ENCODE measurements at regions not wholly inside any gene's neighbourhood (a gene's known extent, or its start where the extent isn't known, plus 50 kb on each side); places are given as distances from the start of the nearest gene placed in this dataset.
"Not testable (repeated sequence)": the region's sequence is repeated elsewhere in the genome, so short reads cannot be mapped to it uniquely, and the experiment has no call there.

- not testable (repeated sequence) for DNase-seq (ENCODE audit: low spot score)
These were observed 132.1 kb upstream of the MED13 start for GRCh38 chr17:62197156-62197555.

GRCh38 chr17:62196587-62196986, 131.5 kb upstream of the MED13 start:
- DNase-seq (ENCODE audit: low spot score) = not testable (repeated sequence)

DNA sequence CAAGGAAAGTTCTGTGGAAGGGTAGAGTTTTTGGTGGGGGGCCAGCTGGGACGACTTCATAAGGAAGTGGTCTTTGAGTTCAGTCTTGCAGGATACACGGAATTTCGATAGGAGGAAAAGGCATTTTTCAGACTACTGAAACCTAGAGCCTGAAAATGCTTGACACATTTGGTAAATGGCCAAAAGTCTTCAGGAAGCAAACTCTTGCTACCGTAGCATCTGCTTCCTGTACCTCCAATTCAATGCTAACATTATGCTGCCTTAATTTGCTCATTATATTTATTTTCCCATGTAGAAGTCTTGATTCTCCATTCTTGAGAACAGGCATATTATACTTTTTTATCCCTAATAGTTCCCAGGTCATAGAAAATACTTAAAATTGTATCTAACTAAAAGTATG, 129.3 kb upstream of the MED13 start:
- no peak for DNase-seq (ENCODE audit: low spot score)

GRCh38 chr17:62193249-62193648, 128.2 kb upstream of the MED13 start:
- no peak for DNase-seq (ENCODE audit: low spot score)

DNA sequence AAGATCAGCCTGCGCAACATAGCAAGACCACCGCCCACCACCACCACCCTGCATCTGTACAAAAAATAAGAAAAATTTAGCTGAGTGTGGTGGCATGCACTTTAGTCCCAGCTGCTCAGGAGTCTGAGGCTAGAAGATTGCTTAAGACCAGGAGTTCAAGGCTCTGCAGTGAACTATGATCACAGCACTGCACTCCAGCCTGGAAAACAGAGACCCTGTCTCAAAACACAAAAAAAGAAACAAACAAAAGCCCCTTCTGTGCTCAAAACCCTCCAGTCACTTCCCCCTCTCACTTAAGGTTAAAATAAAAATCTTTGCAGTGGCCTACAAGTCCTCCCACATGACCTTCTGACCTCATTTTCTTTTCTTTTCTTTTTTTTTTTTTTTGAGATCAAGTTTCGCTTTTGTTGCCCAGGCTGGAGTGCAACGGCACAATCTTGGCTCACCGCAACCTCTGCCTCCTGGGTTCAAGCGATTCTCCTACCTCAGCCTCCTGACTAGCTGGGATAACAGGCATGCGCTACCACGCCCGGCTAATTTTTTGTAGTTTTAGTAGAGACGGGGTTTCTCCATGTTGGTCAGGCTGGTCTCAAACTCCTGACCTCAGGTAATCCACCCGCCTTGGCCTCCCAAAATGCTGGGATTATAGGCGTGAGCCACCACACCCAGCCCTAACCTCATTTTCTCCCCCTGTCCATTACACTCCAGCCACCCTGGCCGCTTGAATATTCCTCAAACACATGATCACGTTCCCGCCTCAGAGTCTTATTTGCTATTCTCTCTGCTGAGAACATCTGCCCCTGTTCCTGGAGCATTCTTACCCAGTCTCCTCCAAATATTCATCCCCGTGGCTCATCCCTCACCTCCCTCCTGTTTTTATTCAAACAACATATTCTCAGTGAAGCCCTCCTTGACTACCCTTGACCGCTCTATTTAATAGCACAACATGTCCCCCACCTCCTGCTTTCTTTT, 126.6 kb upstream of the MED13 start:
- DNase-seq (ENCODE audit: low spot score) = no peak

DNA sequence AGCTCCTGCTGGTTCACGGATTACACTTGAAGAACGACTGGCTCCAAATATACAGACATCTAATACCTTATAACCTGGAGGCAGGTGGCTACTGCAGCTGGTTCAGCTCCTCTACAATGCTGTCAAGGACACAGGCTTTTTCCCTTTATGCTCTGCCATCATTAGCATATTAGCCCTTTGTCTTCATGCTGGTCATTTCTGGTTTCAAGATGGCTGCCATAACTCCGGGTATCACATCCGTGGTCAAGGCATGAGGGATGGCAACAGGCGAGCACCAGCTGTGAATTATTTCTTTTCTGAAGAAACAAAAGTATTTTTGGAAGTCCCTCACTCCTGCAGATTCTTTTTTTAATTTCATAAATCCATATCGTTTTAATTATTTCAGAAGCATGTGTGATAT, 124.3 kb upstream of the MED13 start:
- no peak for DNase-seq (ENCODE audit: low spot score)

DNA sequence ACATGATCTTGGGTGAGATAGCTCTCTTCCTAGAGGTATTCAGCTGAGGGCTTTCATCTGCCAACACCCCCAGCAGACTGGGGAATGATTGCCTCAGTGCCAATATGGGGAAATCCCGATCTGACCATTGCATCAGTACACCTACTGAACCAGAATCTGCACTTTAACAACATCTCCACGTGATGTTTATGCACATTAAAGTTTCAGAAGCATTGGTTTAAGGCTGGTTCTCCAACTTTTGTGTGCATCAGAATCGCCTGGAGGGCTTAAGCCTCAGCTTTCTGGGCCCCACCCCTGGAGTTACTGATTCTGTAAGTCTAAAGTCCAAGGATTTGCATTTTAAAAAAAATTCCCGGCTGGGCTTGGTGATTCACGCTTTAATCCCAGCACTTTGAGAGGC, 123.6 kb upstream of the MED13 start:
- DNase-seq (ENCODE audit: low spot score) = no peak

DNA sequence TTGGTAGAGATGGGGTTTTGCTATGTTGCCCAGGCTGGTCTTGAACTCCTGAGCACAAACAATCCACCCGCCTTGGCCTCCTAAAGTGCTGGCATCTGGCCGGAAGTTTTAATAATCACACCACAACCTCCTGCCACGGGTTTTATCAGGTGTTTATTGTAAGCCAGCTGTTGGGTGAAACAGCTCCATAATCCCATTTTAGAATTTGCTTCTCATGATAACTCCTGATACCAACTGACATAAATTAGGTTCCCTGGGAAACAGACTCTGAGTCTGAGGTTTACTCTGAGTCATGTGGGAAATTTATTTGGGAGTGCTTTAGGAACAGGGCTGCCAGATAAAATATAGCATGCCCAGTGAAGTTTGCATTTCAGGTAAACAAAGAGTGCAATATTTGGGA, 122.6 kb upstream of the MED13 start:
- no peak for DNase-seq (ENCODE audit: low spot score)

GRCh38 chr17:62186841-62187240, 121.8 kb upstream of the MED13 start:
- no peak for DNase-seq (ENCODE audit: low spot score)

DNA sequence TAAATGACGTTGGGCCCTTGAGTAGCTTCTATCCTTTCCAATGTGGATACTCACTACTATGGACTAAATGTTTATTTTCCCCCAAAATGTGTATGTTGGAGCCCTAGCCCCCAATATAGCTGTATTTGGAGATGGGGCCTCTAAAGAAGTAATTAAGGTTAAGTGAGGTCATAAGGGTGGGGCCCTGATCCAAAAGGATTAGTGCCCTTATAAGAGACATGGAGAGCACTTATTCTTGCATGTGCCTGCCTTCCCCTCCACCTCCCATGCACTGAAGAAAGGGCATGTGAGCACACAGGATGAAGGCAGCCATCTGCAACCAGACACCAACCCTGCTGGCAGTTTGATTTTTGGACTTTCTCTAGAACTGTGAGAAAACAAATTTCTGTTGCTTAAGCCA, 115.7 kb upstream of the MED13 start:
- no peak for DNase-seq (ENCODE audit: low spot score)

DNA sequence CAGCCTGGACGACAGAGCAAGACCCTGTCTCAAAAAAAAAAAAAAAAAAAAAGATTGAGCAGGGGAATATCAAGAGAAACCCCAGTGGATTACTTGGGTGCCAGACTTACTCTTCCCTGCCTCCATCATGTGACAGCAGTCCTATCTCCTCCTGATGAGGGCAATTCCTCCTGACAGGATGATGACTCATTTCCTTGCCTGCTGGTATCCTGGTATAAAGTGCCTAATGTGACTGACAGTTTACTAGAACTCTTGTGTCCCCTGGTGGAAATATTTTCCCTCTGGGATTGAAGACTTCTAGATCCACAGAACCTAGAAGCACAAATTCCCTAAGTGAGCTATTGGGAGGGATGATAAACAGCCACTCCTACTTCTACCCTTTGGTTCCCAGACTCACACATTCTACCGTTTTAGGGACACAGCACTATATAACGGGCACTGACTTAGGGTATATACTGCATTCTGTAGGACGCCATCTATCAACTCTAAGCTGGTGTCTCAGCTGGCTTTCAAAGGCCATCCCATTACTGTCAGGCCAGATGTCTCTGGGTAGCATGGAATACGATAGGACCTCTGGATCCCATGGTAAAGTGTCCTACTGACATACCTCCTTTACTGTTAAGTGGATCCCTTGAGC, 114.6 kb upstream of the MED13 start:
- no peak for DNase-seq (ENCODE audit: low spot score)

DNA sequence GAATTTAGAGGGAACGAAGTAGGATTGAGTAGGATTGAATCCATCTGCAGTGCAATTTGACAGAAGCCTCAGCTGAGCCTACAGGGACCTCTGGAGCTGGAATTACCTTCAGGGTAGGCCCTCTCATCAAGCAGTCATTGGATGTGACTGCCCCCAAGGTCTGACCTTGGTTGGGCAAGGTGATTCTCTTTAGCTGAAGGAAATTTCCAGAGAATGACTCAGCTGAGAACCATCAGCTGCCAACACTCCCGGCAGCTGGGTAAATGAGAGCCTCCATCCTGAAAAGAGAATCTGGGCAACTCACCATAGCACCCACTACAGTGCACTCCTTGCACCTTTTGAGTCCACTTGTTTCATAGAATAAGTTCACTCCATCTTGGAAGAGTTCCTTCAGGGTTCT, 113.5 kb upstream of the MED13 start:
- DNase-seq (ENCODE audit: low spot score) = no peak

DNA sequence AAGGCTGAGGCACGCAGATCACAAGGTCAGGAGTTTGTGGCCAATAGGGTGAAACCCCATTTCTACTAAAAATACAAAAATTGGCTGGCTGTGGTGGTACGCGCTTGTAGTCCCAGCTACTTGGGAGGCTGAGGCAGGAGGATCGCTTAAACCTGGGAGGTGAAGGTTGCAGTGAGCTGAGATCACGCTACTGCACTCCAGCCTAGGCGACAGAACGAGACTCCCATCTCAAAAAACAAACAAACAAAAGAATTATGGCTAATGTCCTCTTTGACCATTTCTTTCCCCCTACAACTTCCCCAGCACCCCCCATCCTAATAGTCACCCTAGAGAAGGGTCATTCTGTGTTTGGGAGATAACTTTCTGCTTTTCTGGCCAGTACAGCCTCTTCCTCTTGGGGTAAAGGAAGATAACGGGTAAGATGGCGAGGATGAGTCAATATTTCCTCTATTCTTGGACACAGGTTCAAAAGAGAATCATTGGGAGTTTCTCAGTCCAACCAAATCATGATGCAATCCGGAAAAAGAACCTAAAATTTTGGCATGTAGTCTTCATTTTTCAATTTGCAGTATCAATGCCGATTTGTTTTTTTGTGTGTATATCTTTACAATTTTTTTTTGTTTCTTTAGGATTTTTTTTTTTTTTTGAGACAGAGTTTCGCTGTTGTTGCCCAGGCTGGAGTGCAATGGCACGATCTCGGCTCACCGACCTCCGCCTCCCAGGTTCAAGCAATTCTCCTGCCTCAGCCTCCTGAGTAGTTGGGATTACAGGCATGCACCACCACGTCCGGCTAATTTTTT, 107.6 kb upstream of the MED13 start:
- DNase-seq (ENCODE audit: low spot score) = no peak

DNA sequence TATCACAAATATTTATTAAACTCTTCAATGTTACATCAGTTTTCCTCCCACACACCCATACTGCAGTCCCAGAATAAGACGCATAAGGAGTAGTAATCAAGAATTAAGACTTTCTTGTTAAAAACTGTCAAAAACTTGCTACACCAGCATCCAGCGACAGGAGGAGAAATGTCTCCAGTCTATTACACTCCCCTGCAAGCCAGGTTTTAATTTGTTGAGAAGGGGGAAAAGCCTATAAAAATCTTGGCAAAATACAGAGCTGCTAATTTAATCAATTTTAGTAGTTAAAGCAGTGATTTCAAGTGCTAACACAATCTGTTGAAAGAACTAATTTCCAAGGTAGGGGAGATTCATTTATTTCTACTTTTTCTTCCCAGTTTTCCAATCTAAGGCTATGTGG, 102.0 kb upstream of the MED13 start:
- no peak for DNase-seq (ENCODE audit: low spot score)

DNA sequence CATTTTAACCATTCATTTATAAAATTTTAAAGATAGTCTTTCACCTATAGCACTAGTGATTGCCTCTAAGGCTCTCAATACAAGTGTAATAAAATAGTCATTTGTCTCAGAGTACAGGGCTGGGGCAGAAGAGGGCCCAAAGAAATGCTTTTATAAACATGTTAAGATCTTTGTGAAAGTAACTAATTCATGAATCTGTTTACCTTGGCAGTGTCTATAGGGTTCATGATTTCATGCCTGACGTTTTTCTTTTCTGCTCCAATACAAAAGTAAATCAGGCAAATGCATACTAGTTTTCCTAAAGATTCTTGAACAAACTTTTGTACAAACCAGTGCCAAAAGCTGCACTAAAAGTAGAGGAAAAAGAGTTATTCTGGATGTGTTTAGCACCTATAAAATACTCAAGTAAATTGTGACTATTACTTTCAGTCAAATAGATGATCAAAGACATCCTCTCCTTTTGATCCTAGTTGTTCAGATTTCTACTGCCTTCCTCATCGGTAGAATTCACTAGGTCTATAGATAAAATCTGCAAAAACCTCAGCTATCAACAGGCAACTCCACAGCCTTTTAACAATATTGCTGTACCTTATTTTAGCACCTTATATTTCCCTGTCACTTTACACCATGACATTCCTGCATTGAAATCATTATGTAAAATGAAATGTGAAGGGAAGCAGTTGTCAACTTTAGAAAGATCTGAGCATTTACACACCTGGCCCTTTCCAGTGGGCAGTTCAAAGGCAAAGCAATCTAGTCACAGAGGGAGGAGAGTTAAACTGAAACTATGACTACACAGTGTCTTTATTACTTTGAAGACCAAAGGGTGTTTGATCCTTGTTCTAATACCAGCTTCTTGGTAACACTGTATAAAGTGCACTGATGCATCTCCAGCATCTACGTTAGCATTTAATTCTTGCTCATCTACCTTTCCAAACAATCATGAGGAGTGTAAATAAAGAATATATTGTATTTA, 100.0 kb upstream of the MED13 start:
- DNase-seq (ENCODE audit: low spot score) = no peak

DNA sequence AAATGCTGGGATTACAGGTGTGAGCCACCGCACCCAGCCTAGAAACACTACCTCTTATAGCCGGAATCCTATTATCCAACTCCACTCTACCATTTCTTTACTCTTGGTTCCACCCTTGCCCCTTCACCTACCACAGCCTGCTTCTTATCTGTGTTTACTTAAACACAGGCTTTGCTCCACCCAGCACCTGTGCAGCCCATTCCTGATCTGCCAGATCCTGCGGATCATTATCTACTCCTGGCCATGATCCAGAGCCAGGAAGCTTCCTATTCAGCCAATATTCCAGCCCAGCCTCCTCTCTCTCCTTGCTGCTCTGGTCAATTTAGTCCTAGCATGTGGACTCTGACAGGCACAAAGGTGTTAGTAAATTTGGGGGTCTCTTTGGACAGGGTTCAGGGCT, 98.8 kb upstream of the MED13 start:
- DNase-seq (ENCODE audit: low spot score) = peak; percentile 54

DNA sequence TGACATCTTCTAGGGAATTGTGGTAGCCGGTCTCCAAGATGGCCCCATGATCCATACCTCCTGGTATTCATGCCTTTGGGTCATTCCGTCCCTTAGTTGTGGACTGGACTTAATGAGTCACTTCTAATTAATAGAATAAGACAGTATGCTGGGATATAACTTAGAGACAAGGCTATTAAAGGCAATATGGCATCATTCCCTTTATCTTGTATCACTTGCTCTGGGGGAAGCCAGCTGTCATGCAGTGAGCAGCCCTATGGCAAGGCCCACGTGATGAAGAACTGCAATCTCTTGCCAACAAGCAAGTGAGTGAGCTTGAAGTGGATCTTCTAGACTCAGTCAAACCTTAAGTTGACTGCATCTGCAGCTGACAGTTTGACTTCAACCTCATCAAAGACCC, 97.8 kb upstream of the MED13 start:
- DNase-seq (ENCODE audit: low spot score) = no peak

DNA sequence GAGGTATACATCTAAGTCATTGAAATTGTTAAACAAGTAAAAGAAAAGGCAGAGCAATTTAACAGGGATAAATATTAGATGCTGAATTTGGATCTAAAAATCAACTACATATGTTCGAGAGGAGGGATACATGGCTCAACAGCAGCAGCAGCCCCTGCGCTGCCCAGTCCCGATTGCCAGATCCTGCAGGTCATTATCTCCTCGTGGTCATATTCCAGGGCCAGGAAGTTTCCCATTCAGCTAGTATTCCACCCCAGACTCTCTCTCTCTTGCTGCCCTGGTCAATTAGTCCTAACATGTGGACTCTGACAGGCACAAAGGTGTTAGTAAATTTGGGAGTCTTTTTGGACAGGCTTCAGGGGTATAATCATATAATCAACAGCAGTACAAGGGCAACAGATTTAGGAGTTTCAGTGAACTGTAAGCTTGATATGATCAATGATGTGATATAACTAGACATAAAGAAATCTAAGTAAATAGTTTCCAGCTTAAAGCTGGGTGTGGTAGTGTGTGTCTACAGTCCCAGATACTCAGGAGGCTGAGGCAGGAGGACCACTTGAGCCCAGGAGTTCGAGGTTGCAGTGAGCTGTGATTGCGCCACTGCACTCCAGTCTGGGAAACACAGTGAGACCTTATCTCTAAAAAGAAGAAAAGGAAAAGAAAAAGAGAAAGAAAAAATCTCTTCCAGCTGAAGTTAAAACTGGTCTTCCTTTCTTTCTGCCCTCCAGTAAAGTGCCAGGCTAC, 96.5 kb upstream of the MED13 start:
- no peak for DNase-seq (ENCODE audit: low spot score)

DNA sequence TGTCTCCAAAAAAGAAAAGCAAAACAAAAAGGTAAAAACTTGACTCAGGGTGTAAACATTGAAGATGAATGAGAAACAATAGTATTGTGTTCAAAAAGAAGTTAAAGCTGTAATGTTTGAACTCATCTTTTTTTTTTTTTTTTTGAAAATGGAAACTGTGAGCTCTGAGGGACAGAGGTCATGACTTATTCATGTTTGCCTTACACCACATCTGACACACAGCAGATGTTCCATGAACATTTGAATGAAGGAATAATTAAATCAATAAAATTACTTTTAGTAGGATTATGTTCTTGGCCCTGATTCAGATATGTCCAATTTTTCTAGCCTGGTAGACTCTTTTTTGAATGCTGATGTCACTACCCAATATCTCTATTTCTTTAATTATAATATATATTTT, 95.7 kb upstream of the MED13 start:
- DNase-seq (ENCODE audit: low spot score) = no peak

GRCh38 chr17:62159994-62160393, 94.9 kb upstream of the MED13 start:
- no peak for DNase-seq (ENCODE audit: low spot score)

DNA sequence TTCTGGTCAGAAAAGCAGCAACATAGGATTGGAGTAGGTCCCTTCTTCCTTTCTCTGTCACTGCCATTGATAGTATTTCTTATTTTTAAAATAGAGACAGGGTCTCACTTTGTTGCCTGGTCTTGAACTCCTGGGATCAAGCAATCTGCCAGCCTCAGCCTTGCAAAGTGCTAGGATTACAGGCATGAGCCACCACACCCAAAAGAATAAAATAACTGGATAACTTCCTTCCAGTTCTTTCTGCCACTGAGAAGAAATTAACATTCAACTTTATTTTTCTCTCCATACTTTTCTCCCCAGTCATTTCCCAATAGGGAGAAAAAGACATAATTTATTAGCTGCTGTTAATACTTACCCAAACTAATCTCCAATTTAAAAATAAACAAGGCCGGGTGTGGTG, 91.9 kb upstream of the MED13 start:
- DNase-seq (ENCODE audit: low spot score) = no peak
